ENCODE measurements at regions not wholly inside any gene's neighbourhood (a gene's known extent, or its start where the extent isn't known, plus 50 kb on each side); places are given as distances from the start of the nearest gene placed in this dataset.

GRCh38 chr3:82048711-82049110 lies 287.3 kb upstream of the GBE1 start:
- WGBS, 2 donors, result 46 to 48% methylated on average over 3 of the region's 3 CpGs

GRCh38 chr3:82044930-82045705 lies 283.7 kb upstream of the GBE1 start:
- 24 to 26% methylated on average over 4 of the region's 4 CpGs for WGBS, 2 donors
- no peak for ATAC-seq
- FAIRE-seq, result no peak
- no peak for DNase-seq
- Histone ChIP-seq H3K27ac (no peak overlapping the region), H3K4me3 (no peak overlapping the region), H3K36me3 (no peaks in the 10 kb centered on the region), H3K4me1 (no peaks in the 10 kb centered on the region), H3K27me3 (no peaks in the 10 kb centered on the region), H3K9me3 (no peaks in the 10 kb centered on the region)
- TF ChIP-seq CTCF (IDR thresholded peaks at IDR 0.05), result no peak
- intact Hi-C loops (cut with DNase I), result no loop called here

More at GRCh38 chr3:82048711-82049110, 287.3 kb upstream of the GBE1 start:
- intact Hi-C loops (cut with DNase I), result no loop called here
- FAIRE-seq, result no peak
- Histone ChIP-seq H3K36me3 (no peaks in the 10 kb centered on the region), H3K27ac (no peak overlapping the region), H3K4me3 (no peak overlapping the region), H3K9me3 (no peaks in the 10 kb centered on the region), H3K27me3 (no peaks in the 10 kb centered on the region), H3K4me1 (no peaks in the 10 kb centered on the region)
- TF ChIP-seq CTCF (IDR thresholded peaks at IDR 0.05), result no peak
- DNase-seq, result no peak
- no peak for ATAC-seq

GRCh38 chr3:82038556-82038955 lies 277.1 kb upstream of the GBE1 start:
- DNase-seq (no peak), ATAC-seq (no peak), FAIRE-seq (no peak)
- TF ChIP-seq CTCF (IDR thresholded peaks at IDR 0.05), result no peak
- intact Hi-C loops (cut with DNase I), result no loop called here
- 57 to 58% methylated on average over 1 of the region's 1 CpG for WGBS, 2 donors
- Histone ChIP-seq H3K36me3 (no peaks in the 10 kb centered on the region), H3K4me3 (no peak overlapping the region), H3K9me3 (no peaks in the 10 kb centered on the region), H3K4me1 (no peaks in the 10 kb centered on the region), H3K27ac (no peak overlapping the region), H3K27me3 (no peaks in the 10 kb centered on the region)

- Histone ChIP-seq H3K27me3 (no peaks in the 10 kb centered on the region), H3K4me1 (no peaks in the 10 kb centered on the region), H3K36me3 (no peaks in the 10 kb centered on the region), H3K4me3 (no peak overlapping the region), H3K9me3 (no peaks in the 10 kb centered on the region), H3K27ac (no peak overlapping the region)
- no peak for FAIRE-seq
- intact Hi-C loops (cut with DNase I), result no loop called here
- ATAC-seq, result no peak
- DNase-seq, result no peak
- no peak for TF ChIP-seq CTCF (IDR thresholded peaks at IDR 0.05)
- 87 to 94% methylated on average over 4 of the region's 4 CpGs for WGBS, 2 donors
Observed at GRCh38 chr3:82033186-82033585, 271.7 kb upstream of the GBE1 start.

GRCh38 chr3:82031596-82031995 lies 270.2 kb upstream of the GBE1 start:
- DNase-seq (no peak), FAIRE-seq (no peak), ATAC-seq (no peak)
- intact Hi-C loops (cut with DNase I), result no loop called here
- Histone ChIP-seq H3K4me3 (no peak overlapping the region), H3K27me3 (no peaks in the 10 kb centered on the region), H3K4me1 (no peaks in the 10 kb centered on the region), H3K36me3 (no peaks in the 10 kb centered on the region), H3K9me3 (no peaks in the 10 kb centered on the region), H3K27ac (no peak overlapping the region)
- TF ChIP-seq CTCF (IDR thresholded peaks at IDR 0.05), result no peak

Data from pancreas (tissue), 10 donors.